CD14-positive monocyte (primary cell): ENCODE measurements at regions not wholly inside any gene's neighbourhood (a gene's known extent, or its start where the extent isn't known, plus 50 kb on each side); places are given as distances from the start of the nearest gene placed in this dataset.

ENCODE experiments used
- DNase-seq, 3 donors: peaks; one replicate each; pipeline ENCODE4 v3.0.0-alpha.2; 2011 to 2022
- H2AFZ ChIP-seq: 2 replicates; pipeline ENCODE4 v1.6.0; 2012; ENCODE audit warnings: mild to moderate bottlenecking, low read depth, low read length, inconsistent platforms; ENCODE audit not compliant: insufficient read depth, poor library complexity, severe bottlenecking
- H3K27ac ChIP-seq, 2 donors: 1 replicate in 1 of 2; 2 replicates in 1 of 2; pipeline ENCODE4 v1.5.1; 2012 to 2013; ENCODE audit warnings: low read length in 2 of 2, control low read depth in 1 of 2, inconsistent platforms in 1 of 2, low read depth in 1 of 2, mild to moderate bottlenecking in 1 of 2
- H3K27me3 ChIP-seq, 2 donors: one replicate each; pipeline versions ENCODE4 v1.6.0 to v1.6.1; 2011 to 2013; ENCODE audit warnings: low read length in 2 of 2; ENCODE audit not compliant: control insufficient read depth in 2 of 2, insufficient read depth in 2 of 2
- H3K36me3 ChIP-seq, 2 donors: replicated peaks in 1 of 2; 1 replicate in 1 of 2; 2 replicates in 1 of 2; pipeline versions ENCODE4 v1.5.1 to v1.6.1; 2012 to 2013; ENCODE audit warnings: low read length in 2 of 2, control low read depth in 1 of 2, inconsistent platforms in 1 of 2, mild to moderate bottlenecking in 1 of 2; ENCODE audit not compliant: insufficient read depth in 2 of 2, control insufficient read depth in 1 of 2
- H3K4me1 ChIP-seq, 2 donors: 1 replicate in 1 of 2; 2 replicates in 1 of 2; pipeline versions ENCODE4 v1.5.1 to v1.6.1; 2012 to 2013; ENCODE audit warnings: low read length in 2 of 2, control low read depth in 1 of 2, inconsistent platforms in 1 of 2, mild to moderate bottlenecking in 1 of 2, moderate library complexity in 1 of 2; ENCODE audit not compliant: insufficient read depth in 2 of 2, control insufficient read depth in 1 of 2
- H3K4me2 ChIP-seq: replicated peaks from 2 replicates; pipeline ENCODE3; 2012; ENCODE audit warnings: low read length, moderate library complexity, mild to moderate bottlenecking; ENCODE audit not compliant: poor library complexity, severe bottlenecking; ENCODE audit errors: extremely low read depth
- H3K4me3 ChIP-seq, 3 experiments: fragments of 200-600 bp in 1 of 3; sonication (generic) in 1 of 3; replicated peaks in 1 of 3; 1 replicate in 2 of 3; 2 replicates in 1 of 3; pipeline ENCODE4 v1.5.1; 2011 to 2013; ENCODE audit warnings: low read length in 3 of 3, mild to moderate bottlenecking in 3 of 3, control low read depth in 2 of 3, low read depth in 2 of 3, inconsistent platforms in 1 of 3, moderate library complexity in 1 of 3
- H3K79me2 ChIP-seq: 2 replicates; pipeline ENCODE4 v1.6.0; 2012; ENCODE audit warnings: mild to moderate bottlenecking, control low read depth, inconsistent platforms, low read length, moderate library complexity; ENCODE audit not compliant: insufficient read depth
- H3K9ac ChIP-seq: 2 replicates; pipeline ENCODE4 v1.6.0; 2017; ENCODE audit warnings: low read length, mild to moderate bottlenecking; ENCODE audit not compliant: insufficient read depth, poor library complexity, severe bottlenecking
- H3K9me3 ChIP-seq, 2 donors: replicated peaks in 1 of 2; 1 replicate in 1 of 2; 2 replicates in 1 of 2; pipeline versions ENCODE4 v1.5.1 to v1.6.1; 2012 to 2013; ENCODE audit warnings: low read length in 2 of 2, control low read depth in 1 of 2; ENCODE audit not compliant: control insufficient read depth in 1 of 2, insufficient read depth in 1 of 2
- H4K20me1 ChIP-seq: 2 replicates; pipeline ENCODE4 v1.6.0; 2012; ENCODE audit warnings: mild to moderate bottlenecking, low read length, control low read depth, moderate library complexity; ENCODE audit not compliant: insufficient read depth
- H3K27ac Mint-ChIP-seq, 7 donors: one replicate each; pipeline ENCODE4 v1.8.0; 2020; ENCODE audit warnings: mild to moderate bottlenecking in 7 of 7, mixed read lengths in 7 of 7, moderate library complexity in 6 of 7, inconsistent platforms in 2 of 7
- H3K27me3 Mint-ChIP-seq, 3 donors: one replicate each; pipeline ENCODE4 v1.8.0; 2021 to 2022; ENCODE audit warnings: low read depth in 3 of 3, mild to moderate bottlenecking in 3 of 3, mixed read lengths in 3 of 3, moderate library complexity in 3 of 3, inconsistent platforms in 1 of 3
- H3K36me3 Mint-ChIP-seq, 2 donors: one replicate each; pipeline ENCODE4 v1.8.0; 2020; ENCODE audit warnings: mixed read lengths in 2 of 2, inconsistent platforms in 1 of 2, mild to moderate bottlenecking in 1 of 2
- H3K4me1 Mint-ChIP-seq: one replicate; pipeline ENCODE4 v1.8.0; 2020; ENCODE audit warnings: mild to moderate bottlenecking, mixed read lengths
- H3K4me3 Mint-ChIP-seq, 2 donors: one replicate each; pipeline ENCODE4 v1.8.0; 2020; ENCODE audit warnings: mild to moderate bottlenecking in 2 of 2, mixed read lengths in 2 of 2, moderate library complexity in 1 of 2
- H3K9me3 Mint-ChIP-seq, 7 donors: one replicate each; pipeline ENCODE4 v1.8.0; 2020 to 2022; ENCODE audit warnings: mixed read lengths in 7 of 7, mild to moderate bottlenecking in 6 of 7, moderate library complexity in 6 of 7, inconsistent platforms in 2 of 7
- WGBS: methylation state at CpG from one replicate; pipeline ENCODE4 v1.1.5; 2013; ENCODE audit warnings: missing lambda C conversion rate; ENCODE audit not compliant: insufficient coverage; 5-methylcytosine and 5-hydroxymethylcytosine counted together
- intact Hi-C, 2 donors: fragments of 100-400 bp; cut with micrococcal nuclease; formaldehyde crosslinking; loops; one replicate each; pipeline versions ENCODE4 v1.15.0 to v1.15.1; 2023
- TF ChIP-seq, protein P1 (sequence below): fragments of 200-600 bp; IDR thresholded peaks from one replicate; pipeline ENCODE4 v1.8.0; 2022; ENCODE audit warnings: antibody characterized with exemption, mild to moderate bottlenecking

DNA sequence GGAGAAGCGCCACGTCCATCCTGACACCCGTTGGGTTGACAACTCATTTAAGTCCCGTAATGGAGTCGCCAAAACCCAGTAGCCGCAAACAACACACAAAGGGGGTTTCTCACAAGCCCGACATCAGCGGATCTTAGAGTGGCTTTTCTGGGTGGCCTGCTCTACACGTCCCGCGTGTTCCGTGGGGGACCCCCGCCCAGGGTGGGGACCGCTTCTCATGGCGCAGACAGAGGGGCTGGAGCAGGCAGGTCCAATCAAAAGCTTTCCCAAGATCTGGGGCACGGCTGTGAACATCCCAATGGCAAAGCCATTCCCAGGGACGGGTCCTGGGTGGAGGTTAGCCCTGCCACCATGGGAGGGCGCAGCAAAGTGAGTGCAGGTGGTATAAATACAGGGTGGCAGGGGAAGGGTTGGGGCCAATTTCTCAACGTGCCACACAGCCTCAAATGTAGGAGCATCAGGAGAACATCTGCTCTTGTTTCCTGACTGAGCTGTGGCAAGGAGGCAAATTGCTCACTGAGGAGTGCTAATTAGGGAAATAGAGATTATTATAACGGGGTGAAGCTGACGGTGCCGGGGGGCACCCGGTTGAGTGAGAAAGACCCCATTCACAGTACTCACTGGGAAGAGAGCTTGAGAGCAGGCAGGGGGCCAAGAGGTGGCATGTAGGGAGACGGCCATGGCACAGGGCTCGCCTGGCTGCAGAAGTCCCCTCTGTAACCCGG is 1447.2 kb downstream of the TBC1D22A start:
- intact Hi-C loops = no loop called here
- Histone ChIP-seq H3K27ac (no peak overlapping the region), H3K9me3 (no peaks in the 10 kb centered on the region), H3K4me1 (no peaks in the 10 kb centered on the region), H3K4me2 (no peak overlapping the region), H4K20me1 (no peaks in the 10 kb centered on the region), H3K79me2 (no peaks in the 10 kb centered on the region), H3K27me3 (no peaks in the 10 kb centered on the region), H3K36me3 (no peaks in the 10 kb centered on the region), H3K4me3 (no peak overlapping the region), H3K9ac (no peak overlapping the region), H2AFZ (no peak overlapping the region)
- WGBS = 85% methylated on average over 20 of the region's 26 CpGs
- Mint-ChIP-seq H3K4me1 (no peaks in the 10 kb centered on the region), H3K4me3 (no peak overlapping the region), H3K27ac (no peak overlapping the region), H3K9me3 (peaks cover 0 to 8% (median 3%) of the 10 kb centered on the region in 7 donors), H3K36me3 (no peaks in the 10 kb centered on the region), H3K27me3 (peaks cover 3 to 7% (median 6%) of the 10 kb centered on the region in 3 donors)
- TF ChIP-seq, protein P1, sequence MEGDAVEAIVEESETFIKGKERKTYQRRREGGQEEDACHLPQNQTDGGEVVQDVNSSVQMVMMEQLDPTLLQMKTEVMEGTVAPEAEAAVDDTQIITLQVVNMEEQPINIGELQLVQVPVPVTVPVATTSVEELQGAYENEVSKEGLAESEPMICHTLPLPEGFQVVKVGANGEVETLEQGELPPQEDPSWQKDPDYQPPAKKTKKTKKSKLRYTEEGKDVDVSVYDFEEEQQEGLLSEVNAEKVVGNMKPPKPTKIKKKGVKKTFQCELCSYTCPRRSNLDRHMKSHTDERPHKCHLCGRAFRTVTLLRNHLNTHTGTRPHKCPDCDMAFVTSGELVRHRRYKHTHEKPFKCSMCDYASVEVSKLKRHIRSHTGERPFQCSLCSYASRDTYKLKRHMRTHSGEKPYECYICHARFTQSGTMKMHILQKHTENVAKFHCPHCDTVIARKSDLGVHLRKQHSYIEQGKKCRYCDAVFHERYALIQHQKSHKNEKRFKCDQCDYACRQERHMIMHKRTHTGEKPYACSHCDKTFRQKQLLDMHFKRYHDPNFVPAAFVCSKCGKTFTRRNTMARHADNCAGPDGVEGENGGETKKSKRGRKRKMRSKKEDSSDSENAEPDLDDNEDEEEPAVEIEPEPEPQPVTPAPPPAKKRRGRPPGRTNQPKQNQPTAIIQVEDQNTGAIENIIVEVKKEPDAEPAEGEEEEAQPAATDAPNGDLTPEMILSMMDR = no peak
- DNase-seq = no peak

GRCh38 chr22:48208894-48209293 is 1446.4 kb downstream of the TBC1D22A start:
- Histone ChIP-seq H3K27me3 (no peaks in the 10 kb centered on the region), H3K4me1 (no peaks in the 10 kb centered on the region), H3K27ac (no peak overlapping the region), H3K9ac (no peak overlapping the region), H3K36me3 (no peaks in the 10 kb centered on the region), H4K20me1 (no peaks in the 10 kb centered on the region), H3K4me2 (no peak overlapping the region), H2AFZ (no peak overlapping the region), H3K79me2 (no peaks in the 10 kb centered on the region), H3K4me3 (no peak overlapping the region), H3K9me3 (no peaks in the 10 kb centered on the region)
- intact Hi-C loops = no loop called here
- H3K4me3 Mint-ChIP-seq = no peak overlapping the region
- TF ChIP-seq, protein P1 = no peak
- peaks cover 0 to 8% (median 3%) of the 10 kb centered on the region in 7 donors for H3K9me3 Mint-ChIP-seq
- H3K36me3 Mint-ChIP-seq = no peaks in the 10 kb centered on the region
- no peak for DNase-seq
- no peak overlapping the region for H3K27ac Mint-ChIP-seq
- H3K27me3 Mint-ChIP-seq = peaks cover 2 to 7% (median 4%) of the 10 kb centered on the region in 3 donors
- 88% methylated on average over 18 of the region's 19 CpGs for WGBS
- no peaks in the 10 kb centered on the region for H3K4me1 Mint-ChIP-seq
